Mammary epithelial cell (primary cell): ENCODE measurements at regions not wholly inside any gene's neighbourhood (a gene's known extent, or its start where the extent isn't known, plus 50 kb on each side); places are given as distances from the start of the nearest gene placed in this dataset.

Experiments used
- EZH2 ChIP-seq: IDR thresholded peaks from 2 replicates; pipeline ENCODE4 v1.6.1; 2012; ENCODE audit warnings: low read length, inconsistent platforms, borderline replicate concordance
- TF ChIP-seq, protein P1 (sequence below), 2 donors: IDR thresholded peaks in 1 of 2; conservative IDR thresholded peaks in 1 of 2; 2 replicates each; pipeline ENCODE4 v1.5.1; 2011 to 2012; ENCODE audit warnings: inconsistent platforms in 2 of 2, low read length in 2 of 2, mild to moderate bottlenecking in 2 of 2, control low read depth in 1 of 2, low read depth in 1 of 2; ENCODE audit not compliant: insufficient read depth in 1 of 2; ENCODE audit errors: extremely low read depth in 1 of 2

DNA sequence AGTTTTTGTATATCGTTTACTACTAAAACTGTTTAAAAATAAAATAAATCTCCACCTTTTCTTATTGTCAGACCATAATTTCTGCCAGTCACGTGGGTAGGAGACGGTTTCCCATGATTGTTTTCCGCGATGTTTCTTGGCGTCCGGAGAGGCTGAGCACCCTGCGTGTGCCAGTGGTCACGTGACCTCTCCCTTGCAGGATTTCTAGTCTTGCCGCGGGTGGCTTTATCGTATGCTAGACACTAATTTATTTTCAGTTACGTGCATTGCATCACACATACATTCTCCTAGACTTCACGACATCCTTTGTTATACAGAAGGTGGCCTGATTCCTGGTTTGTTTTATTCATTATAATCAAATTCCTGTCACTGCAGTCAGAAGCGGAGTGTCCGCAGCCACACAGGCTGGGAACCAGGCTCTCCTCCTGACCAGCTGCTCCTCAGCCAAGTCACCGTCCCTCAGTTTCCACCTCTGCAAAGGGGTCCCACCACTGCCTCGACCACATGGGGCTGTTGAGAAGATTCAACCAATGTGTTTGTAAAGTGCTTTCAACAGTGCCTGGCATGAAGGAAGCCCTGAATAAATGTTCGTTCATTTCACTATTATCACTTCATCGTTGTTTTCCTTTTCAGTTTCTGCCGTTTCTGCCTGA lies 203.2 kb upstream of the PPP2R2D start:
- TF ChIP-seq, protein P1, sequence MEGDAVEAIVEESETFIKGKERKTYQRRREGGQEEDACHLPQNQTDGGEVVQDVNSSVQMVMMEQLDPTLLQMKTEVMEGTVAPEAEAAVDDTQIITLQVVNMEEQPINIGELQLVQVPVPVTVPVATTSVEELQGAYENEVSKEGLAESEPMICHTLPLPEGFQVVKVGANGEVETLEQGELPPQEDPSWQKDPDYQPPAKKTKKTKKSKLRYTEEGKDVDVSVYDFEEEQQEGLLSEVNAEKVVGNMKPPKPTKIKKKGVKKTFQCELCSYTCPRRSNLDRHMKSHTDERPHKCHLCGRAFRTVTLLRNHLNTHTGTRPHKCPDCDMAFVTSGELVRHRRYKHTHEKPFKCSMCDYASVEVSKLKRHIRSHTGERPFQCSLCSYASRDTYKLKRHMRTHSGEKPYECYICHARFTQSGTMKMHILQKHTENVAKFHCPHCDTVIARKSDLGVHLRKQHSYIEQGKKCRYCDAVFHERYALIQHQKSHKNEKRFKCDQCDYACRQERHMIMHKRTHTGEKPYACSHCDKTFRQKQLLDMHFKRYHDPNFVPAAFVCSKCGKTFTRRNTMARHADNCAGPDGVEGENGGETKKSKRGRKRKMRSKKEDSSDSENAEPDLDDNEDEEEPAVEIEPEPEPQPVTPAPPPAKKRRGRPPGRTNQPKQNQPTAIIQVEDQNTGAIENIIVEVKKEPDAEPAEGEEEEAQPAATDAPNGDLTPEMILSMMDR (conservative IDR thresholded peaks at IDR 0.05 in 1 of 2, IDR thresholded peaks at IDR 0.05 in 1 of 2; ENCODE audit: extremely low read depth in 1 of 2, insufficient read depth in 1 of 2, low read depth in 1 of 2, low read length in 2 of 2), result no peak
- no peak for TF ChIP-seq EZH2
